Activated CD8-positive, alpha-beta T cell treated with anti-CD3 and anti-CD28 coated beads for 36 hours (primary cell): ENCODE measurements at regions not wholly inside any gene's neighbourhood (a gene's known extent, or its start where the extent isn't known, plus 50 kb on each side); places are given as distances from the start of the nearest gene placed in this dataset.

Experiments used
- ATAC-seq: fragments of 200-7000 bp; cut with Tn5 transposase; one replicate; pipeline ENCODE4 v1.10.0; 2021; ENCODE audit warnings: mild to moderate bottlenecking, moderate library complexity
- CTCF ChIA-PET: fragments of 350-600 bp; sonication (Branson Sonifier 250); formaldehyde crosslinking; loops from one replicate; lab custom pipeline; 2021; ENCODE audit warnings: antibody characterized with exemption; lab: Charles Lee
- POLR2A ChIA-PET: fragments of 350-600 bp; sonication (Branson Sonifier 250); formaldehyde crosslinking; loops from one replicate; lab custom pipeline; 2021; ENCODE audit warnings: antibody characterized with exemption; lab: Charles Lee
- DNase-seq: peaks from one replicate; pipeline ENCODE4 v3.0.0-alpha.2; 2020
- H3K27ac Mint-ChIP-seq: one replicate; pipeline ENCODE4 v1.8.0; 2021; ENCODE audit warnings: mild to moderate bottlenecking, mixed read lengths
- H3K27me3 Mint-ChIP-seq: one replicate; pipeline ENCODE4 v1.8.0; 2021; ENCODE audit warnings: mixed read lengths
- H3K36me3 Mint-ChIP-seq: one replicate; pipeline ENCODE4 v1.8.0; 2021; ENCODE audit warnings: low read depth, mixed read lengths
- H3K4me1 Mint-ChIP-seq: one replicate; pipeline ENCODE4 v1.8.0; 2021; ENCODE audit warnings: low read depth, mixed read lengths
- H3K4me3 Mint-ChIP-seq: one replicate; pipeline ENCODE4 v1.8.0; 2021; ENCODE audit warnings: mild to moderate bottlenecking, moderate library complexity, mixed read lengths
- H3K9me3 Mint-ChIP-seq: one replicate; pipeline ENCODE4 v1.8.0; 2021; ENCODE audit warnings: mixed read lengths
- CTCF ChIP-seq: fragments of 200-600 bp; IDR thresholded peaks from one replicate; pipeline ENCODE4 v1.8.0; 2022; ENCODE audit warnings: antibody characterized with exemption, mild to moderate bottlenecking
- intact Hi-C: fragments of 100-400 bp; cut with micrococcal nuclease; formaldehyde crosslinking; loops from one replicate; pipeline ENCODE4 v1.10.0; 2022

GRCh38 chr3:21260507-21260906 is 490.5 kb downstream of the ZNF385D start:
- H3K4me3 Mint-ChIP-seq: no peak overlapping the region
- ChIA-PET POLR2A (no interaction called here), CTCF (no interaction called here)
- no peak for DNase-seq
- H3K27me3 Mint-ChIP-seq: no peaks in the 10 kb centered on the region
- intact Hi-C loops: no loop called here
- no peak for ATAC-seq
- H3K4me1 Mint-ChIP-seq: no peaks in the 10 kb centered on the region
- peaks cover 7% of the 10 kb centered on the region for H3K9me3 Mint-ChIP-seq
- no peak overlapping the region for H3K27ac Mint-ChIP-seq
- H3K36me3 Mint-ChIP-seq: no peaks in the 10 kb centered on the region
- TF ChIP-seq CTCF: no peak

- peaks cover 7% of the 10 kb centered on the region for H3K9me3 Mint-ChIP-seq
- intact Hi-C loops: no loop called here
- no peaks in the 10 kb centered on the region for H3K36me3 Mint-ChIP-seq
- no peak overlapping the region for H3K27ac Mint-ChIP-seq
- POLR2A ChIA-PET: no interaction called here
- DNase-seq (no peak), ATAC-seq (no peak)
- H3K27me3 Mint-ChIP-seq: no peaks in the 10 kb centered on the region
- TF ChIP-seq CTCF: no peak
- H3K4me1 Mint-ChIP-seq: no peaks in the 10 kb centered on the region
- CTCF ChIA-PET: no interaction called here
- H3K4me3 Mint-ChIP-seq: no peak overlapping the region
Observed at GRCh38 chr3:21259896-21260295, 491.1 kb downstream of the ZNF385D start.

- intact Hi-C loops: no loop called here
- no peak for ATAC-seq
- Mint-ChIP-seq H3K4me1 (no peaks in the 10 kb centered on the region), H3K9me3 (peaks cover 4% of the 10 kb centered on the region), H3K4me3 (no peak overlapping the region), H3K27me3 (no peaks in the 10 kb centered on the region), H3K36me3 (no peaks in the 10 kb centered on the region), H3K27ac (no peak overlapping the region)
- DNase-seq: no peak
- no peak for TF ChIP-seq CTCF
- CTCF ChIA-PET: no interaction called here
- POLR2A ChIA-PET: no interaction called here
Observed at GRCh38 chr3:21256932-21257331, 494.1 kb downstream of the ZNF385D start.

- no peaks in the 10 kb centered on the region for H3K36me3 Mint-ChIP-seq
- ChIA-PET CTCF (no interaction called here), POLR2A (no interaction called here)
- peaks cover 6% of the 10 kb centered on the region for H3K9me3 Mint-ChIP-seq
- no peak overlapping the region for H3K27ac Mint-ChIP-seq
- H3K4me3 Mint-ChIP-seq: no peak overlapping the region
- TF ChIP-seq CTCF: no peak
- intact Hi-C loops: no loop called here
- ATAC-seq (no peak), DNase-seq (no peak)
- H3K27me3 Mint-ChIP-seq: no peaks in the 10 kb centered on the region
- no peaks in the 10 kb centered on the region for H3K4me1 Mint-ChIP-seq
Observed at GRCh38 chr3:21238661-21239060, 512.3 kb downstream of the ZNF385D start.

- ATAC-seq (no peak), DNase-seq (no peak)
- H3K36me3 Mint-ChIP-seq: no peaks in the 10 kb centered on the region
- no peak overlapping the region for H3K27ac Mint-ChIP-seq
- POLR2A ChIA-PET: no interaction called here
- no peaks in the 10 kb centered on the region for H3K4me1 Mint-ChIP-seq
- H3K4me3 Mint-ChIP-seq: no peak overlapping the region
- intact Hi-C loops: no loop called here
- CTCF ChIA-PET: no interaction called here
- TF ChIP-seq CTCF: no peak
- peaks cover 5% of the 10 kb centered on the region for H3K9me3 Mint-ChIP-seq
- no peaks in the 10 kb centered on the region for H3K27me3 Mint-ChIP-seq
Observed at GRCh38 chr3:21237638-21238037, 513.4 kb downstream of the ZNF385D start.
